ENCODE measurements at regions not wholly inside any gene's neighbourhood (a gene's known extent, or its start where the extent isn't known, plus 50 kb on each side); places are given as distances from the start of the nearest gene placed in this dataset.

- DNase-seq (ENCODE audit: low spot score) = no peak
- in situ Hi-C loops (cut with MboI; ENCODE audit: low sequenced_read_pairs, unreplicated experiment) = no loop called here
- TF ChIP-seq CTCF (IDR thresholded peaks at IDR 0.05; ENCODE audit: borderline replicate concordance, control extremely low read depth, extremely low read depth, insufficient read depth, missing control alignments) = no peak
Measured at GRCh38 chr6:91704531-91704930, 1117.7 kb upstream of the MAP3K7 start.

DNA sequence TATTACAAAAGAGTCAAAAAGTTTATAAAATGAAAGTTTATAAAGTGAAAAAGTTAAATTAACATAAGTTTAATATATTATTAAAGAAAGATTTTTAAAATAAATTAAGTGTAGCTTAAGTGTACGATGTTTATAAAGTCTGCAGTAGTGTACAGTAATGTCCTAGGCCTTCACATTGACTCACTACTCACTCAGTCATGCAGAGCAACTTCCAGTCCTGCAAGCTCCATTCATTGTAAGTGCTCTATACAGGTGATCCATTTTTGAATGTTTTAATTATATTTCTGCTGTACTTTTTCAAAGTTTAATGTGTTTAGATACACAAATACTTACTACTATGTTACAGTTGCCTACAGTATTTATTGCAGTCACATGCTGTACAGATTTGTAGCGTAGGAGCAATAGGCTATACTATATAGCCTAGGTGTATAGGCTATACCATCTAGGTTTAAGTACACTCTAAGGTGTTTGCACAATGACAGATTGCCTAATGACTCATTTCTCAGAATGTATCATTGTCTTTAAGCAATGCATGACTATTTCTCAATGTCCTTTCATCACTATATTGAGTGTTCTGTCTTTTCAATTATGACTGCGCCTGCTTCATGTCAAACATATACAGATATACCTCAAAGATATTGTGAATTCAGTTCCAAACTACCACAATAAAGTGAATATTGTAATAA lies 1110.3 kb upstream of the MAP3K7 start:
- no peak for TF ChIP-seq CTCF (IDR thresholded peaks at IDR 0.05; ENCODE audit: borderline replicate concordance, control extremely low read depth, extremely low read depth, insufficient read depth, missing control alignments)
- in situ Hi-C loops (cut with MboI; ENCODE audit: low sequenced_read_pairs, unreplicated experiment) = no loop called here
- DNase-seq (ENCODE audit: low spot score) = no peak

DNA sequence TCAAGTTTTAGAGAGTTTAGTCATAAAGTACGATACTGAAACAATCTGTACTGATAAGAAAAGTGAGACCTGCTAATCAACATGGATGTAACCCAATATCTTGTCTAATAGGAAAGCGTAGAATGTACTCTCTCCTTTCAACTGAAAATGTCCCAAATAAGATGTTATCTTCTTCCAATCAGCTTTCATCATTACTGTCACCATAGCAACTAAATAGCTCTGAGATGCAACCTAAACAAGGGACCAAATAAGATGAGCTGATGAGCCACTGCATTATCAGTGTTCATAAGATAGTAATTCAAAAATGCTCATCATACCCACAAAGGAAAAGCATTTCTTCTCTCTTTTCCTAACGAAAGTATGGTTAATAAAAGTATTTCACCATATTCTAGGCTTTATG lies 1108.3 kb upstream of the MAP3K7 start:
- no peak for TF ChIP-seq CTCF (IDR thresholded peaks at IDR 0.05; ENCODE audit: borderline replicate concordance, control extremely low read depth, extremely low read depth, insufficient read depth, missing control alignments)
- in situ Hi-C loops (cut with MboI; ENCODE audit: low sequenced_read_pairs, unreplicated experiment) = no loop called here
- DNase-seq (ENCODE audit: low spot score) = no peak

DNA sequence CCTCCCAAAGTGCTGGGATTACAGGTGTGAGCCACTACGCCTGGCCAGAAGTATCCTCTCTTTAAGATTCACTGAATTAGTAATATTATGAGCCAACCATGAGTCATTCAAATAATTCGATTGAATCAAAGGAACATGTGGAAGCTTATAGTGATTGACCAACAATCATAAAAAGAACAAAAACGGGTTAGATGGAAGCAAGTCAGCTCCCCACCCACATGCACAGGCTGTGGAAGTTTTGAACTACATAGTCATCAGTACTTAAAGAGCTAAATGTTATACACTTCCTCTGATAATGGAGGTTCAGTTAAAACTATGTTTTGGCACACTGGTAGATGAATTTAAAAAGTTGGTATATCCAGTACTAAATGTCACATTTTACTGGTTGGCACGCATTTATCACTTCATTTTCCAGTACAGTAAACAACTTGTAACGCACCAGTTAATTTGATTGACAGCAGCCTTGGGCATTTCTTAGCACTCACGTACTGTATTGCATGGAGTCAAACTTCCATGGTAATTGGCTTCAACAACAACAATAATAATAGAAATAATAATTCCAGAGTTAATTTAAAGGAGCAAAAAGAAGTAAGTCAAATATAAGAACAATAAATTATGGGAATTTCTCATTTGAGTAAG lies 1107.3 kb upstream of the MAP3K7 start:
- DNase-seq (ENCODE audit: low spot score) = no peak
- in situ Hi-C loops (cut with MboI; ENCODE audit: low sequenced_read_pairs, unreplicated experiment) = no loop called here

GRCh38 chr6:91691449-91691848 lies 1104.6 kb upstream of the MAP3K7 start:
- no peak for DNase-seq (ENCODE audit: low spot score)
- in situ Hi-C loops (cut with MboI; ENCODE audit: low sequenced_read_pairs, unreplicated experiment) = no loop called here
- TF ChIP-seq CTCF (IDR thresholded peaks at IDR 0.05; ENCODE audit: borderline replicate concordance, control extremely low read depth, extremely low read depth, insufficient read depth, missing control alignments) = no peak

More for the DNA sequence above, 1107.3 kb upstream of the MAP3K7 start:
- no peak for TF ChIP-seq CTCF (IDR thresholded peaks at IDR 0.05; ENCODE audit: borderline replicate concordance, control extremely low read depth, extremely low read depth, insufficient read depth, missing control alignments)

DNA sequence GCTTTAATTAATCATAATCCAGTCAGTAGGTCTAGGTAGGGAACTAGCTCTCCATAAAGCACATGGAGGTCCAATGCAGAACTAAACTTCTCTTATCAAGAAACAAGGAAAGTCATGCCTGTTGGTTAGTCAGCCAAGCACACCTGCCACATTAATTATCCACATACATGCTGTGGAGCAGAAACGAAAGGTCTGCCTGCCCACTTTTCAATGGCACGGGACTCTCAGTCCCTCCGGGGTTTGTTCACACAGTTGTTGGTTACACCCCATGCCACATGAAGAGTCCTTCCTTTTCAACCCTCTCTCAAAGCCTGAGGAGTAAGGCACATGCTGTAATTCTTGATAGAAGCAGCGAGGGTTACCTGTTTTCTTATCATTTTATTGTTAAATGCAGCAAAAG lies 1096.4 kb upstream of the MAP3K7 start:
- in situ Hi-C loops (cut with MboI; ENCODE audit: low sequenced_read_pairs, unreplicated experiment) = no loop called here
- no peak for DNase-seq (ENCODE audit: low spot score)

More for the DNA sequence above, 1096.4 kb upstream of the MAP3K7 start:
- TF ChIP-seq CTCF (IDR thresholded peaks at IDR 0.05; ENCODE audit: borderline replicate concordance, control extremely low read depth, extremely low read depth, insufficient read depth, missing control alignments) = no peak

All from GM13976 (cell line).